Endothelial cell of umbilical vein (primary cell): ENCODE measurements at regions not wholly inside any gene's neighbourhood (a gene's known extent, or its start where the extent isn't known, plus 50 kb on each side); places are given as distances from the start of the nearest gene placed in this dataset.

Source experiments
- CTCF ChIP-seq, 2 donors: IDR thresholded peaks; 1 replicate in 1 of 2; 2 replicates in 1 of 2; pipeline ENCODE4 v1.5.1; 2011; ENCODE audit warnings: low read length in 2 of 2, mild to moderate bottlenecking in 2 of 2, moderate library complexity in 2 of 2, control low read depth in 1 of 2, inconsistent platforms in 1 of 2, low read depth in 1 of 2; ENCODE audit not compliant: insufficient read depth in 1 of 2; ENCODE audit errors: extremely low read depth in 1 of 2
- EZH2 ChIP-seq: IDR thresholded peaks from 2 replicates; pipeline ENCODE4 v1.6.1; 2012; ENCODE audit warnings: borderline replicate concordance, low read depth, mild to moderate bottlenecking, moderate library complexity, low read length, inconsistent platforms; ENCODE audit not compliant: severe bottlenecking
- GATA2 ChIP-seq: IDR thresholded peaks from 2 replicates; pipeline ENCODE4 v1.7.0; 2011; ENCODE audit warnings: low read depth, mild to moderate bottlenecking, moderate library complexity, mixed read lengths, low read length; ENCODE audit not compliant: insufficient read length, insufficient read depth
- MAX ChIP-seq: IDR thresholded peaks from 2 replicates; pipeline ENCODE4 v1.6.1; 2011; ENCODE audit not compliant: insufficient read depth, insufficient read length
- MYC ChIP-seq: IDR thresholded peaks from one replicate; pipeline ENCODE4 v1.6.1; 2011; ENCODE audit warnings: mild to moderate bottlenecking, low read depth, low read length
- POLR2A ChIP-seq: IDR thresholded peaks from 2 replicates; pipeline ENCODE4 v1.6.1; 2012; ENCODE audit warnings: low read depth, mild to moderate bottlenecking, control low read depth, low read length
- POLR2AphosphoS5 ChIP-seq: IDR thresholded peaks from 2 replicates; pipeline ENCODE4 v1.6.1; 2012; ENCODE audit warnings: low read depth, mild to moderate bottlenecking, control low read depth, low read length, moderate library complexity; ENCODE audit not compliant: insufficient read depth

GRCh38 chr7:49453486-49453885 is 320.0 kb upstream of the VWC2 start:
- no peak for TF ChIP-seq CTCF (IDR thresholded peaks at IDR 0.05; ENCODE audit: extremely low read depth in 1 of 2, insufficient read depth in 1 of 2, low read depth in 1 of 2, low read length in 2 of 2)
- no peak for TF ChIP-seq MAX
- TF ChIP-seq POLR2A, result no peak
- TF ChIP-seq MYC, result no peak
- TF ChIP-seq EZH2, result no peak
- TF ChIP-seq POLR2AphosphoS5, result no peak
- TF ChIP-seq GATA2, result no peak
